ENCODE measurements at regions not wholly inside any gene's neighbourhood (a gene's known extent, or its start where the extent isn't known, plus 50 kb on each side); places are given as distances from the start of the nearest gene placed in this dataset.

GRCh38 chr21:26412885-26413284 is 160.2 kb downstream of the CYYR1 start:
- no peak for DNase-seq

DNA sequence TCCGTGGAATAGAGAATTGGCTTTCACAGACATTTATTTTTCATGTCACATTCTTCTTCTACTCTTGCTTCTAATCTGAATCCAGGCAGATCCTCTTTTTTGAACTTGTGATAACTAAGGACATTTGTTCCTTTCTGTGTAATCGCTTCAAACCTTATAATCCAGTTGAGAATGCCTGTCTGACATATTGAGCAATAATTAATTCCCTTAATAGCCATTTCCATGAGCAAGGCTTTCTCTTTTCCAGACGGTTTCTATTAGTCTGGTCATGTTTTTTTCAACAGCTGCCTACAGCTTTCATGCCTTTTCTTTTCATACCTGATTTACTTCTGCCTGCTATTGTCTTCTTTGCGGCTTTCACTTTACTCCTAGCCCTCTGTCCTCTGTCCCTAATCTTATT is 163.4 kb downstream of the CYYR1 start:
- DNase-seq, result no peak

DNA sequence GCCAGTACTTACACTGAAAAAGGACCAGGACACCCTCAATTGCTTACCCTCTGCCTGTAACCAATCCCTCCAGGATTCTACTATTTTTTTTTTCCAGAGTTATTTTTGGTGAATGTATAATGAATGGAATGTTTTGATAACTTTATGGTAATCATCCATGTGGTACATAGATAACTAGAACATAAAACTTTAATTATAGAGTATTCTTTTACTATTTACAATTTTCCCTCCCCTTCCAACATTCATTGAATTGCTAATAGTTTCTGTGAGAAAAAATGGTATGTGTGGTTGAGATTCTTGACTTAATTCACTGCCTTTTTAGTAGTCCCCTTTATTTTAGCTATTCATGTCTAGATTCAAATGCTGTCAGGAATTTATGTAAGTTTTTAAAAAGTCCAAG is 164.6 kb downstream of the CYYR1 start:
- DNase-seq, result no peak

DNA sequence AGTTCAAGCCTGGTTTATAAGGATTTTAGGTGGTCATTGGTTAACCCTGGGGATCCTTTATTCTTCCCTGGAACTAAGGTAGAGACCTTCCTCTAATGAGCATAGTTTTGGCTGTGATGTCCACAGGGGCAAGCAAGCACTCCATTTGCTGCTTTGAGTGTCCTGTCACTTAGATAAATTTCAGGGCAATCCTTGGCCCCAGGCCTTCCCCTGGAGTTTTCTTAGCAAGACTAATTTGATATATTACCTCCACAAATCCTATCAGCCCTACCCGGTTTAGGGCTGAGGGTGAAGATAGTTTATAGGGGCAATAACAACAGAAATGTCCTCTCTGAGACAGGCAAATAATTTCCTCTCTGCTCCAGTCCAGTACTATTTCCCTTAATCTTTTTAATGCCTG is 166.6 kb downstream of the CYYR1 start:
- DNase-seq, result no peak

DNA sequence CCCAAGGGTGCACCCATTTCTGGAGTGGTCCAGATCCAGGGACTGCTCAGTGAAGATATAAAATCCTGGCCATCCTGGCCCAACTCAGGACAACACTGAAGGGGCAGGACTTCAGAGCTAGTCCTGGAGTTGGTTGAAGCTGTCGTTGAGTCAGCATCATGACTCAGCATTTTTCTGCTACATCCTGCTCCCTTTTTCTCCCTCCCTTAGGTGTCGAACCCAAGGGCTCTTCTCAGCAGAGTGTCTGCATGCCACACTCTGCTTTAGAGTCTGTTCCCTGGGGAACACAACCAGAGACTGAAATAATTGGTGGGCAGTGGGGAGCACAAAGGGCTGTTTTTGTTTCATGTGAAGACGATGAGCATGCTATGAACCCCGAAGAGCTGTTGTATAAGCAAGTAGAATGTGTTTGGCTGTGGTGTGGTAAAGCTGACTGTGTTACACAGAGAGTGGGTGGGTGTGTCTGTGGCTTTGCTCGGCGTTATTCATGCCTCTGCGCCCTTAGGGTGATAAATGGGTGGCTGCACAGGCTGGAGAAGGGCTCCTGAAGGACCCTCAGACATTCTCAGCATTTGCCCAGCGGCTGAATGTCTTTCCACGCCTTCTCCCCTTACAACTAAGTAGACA is 167.2 kb downstream of the CYYR1 start:
- peak in 1 of 2 donors; percentile 6 for DNase-seq

DNA sequence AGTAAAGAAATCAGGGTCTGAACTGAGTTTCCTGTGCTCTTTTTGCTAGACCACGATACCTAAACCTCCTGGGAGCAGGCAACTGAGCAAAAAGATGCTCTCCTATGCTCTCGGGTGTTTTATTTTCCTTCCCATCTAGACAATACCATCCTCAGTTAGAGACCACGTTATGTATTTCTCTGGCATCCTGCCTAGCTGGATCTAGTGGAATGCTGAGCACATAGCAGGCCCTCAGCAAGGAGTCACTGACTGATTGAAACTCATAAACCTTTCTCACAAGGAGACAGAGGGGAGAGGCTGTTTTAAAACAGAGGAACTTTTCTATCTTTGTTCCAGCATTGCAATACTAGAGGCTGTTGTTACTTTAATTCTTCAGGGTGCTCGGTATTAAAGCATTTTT is 168.0 kb downstream of the CYYR1 start:
- DNase-seq, result no peak

- no peak for DNase-seq
Measured at GRCh38 chr21:26404288-26404687, 168.8 kb downstream of the CYYR1 start.

DNA sequence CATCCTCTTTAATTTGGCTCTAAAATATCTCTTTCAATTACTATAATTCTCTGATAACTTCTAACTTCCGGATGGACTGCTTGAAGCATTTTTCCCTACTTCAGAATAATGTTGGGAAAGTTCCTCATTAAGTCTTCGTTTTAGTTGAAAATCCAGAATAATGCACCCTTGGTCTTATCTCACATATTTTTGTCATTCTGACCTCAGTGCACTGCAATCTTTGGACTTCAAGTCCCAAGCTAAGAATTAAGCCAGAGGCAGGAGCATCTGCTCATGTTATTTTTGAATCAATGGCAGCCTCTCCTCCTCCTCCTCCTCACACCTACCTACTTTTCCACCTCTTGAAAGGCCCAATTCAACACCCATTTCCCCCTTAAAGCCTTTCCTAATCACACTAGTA is 169.8 kb downstream of the CYYR1 start:
- no peak for DNase-seq

GRCh38 chr21:26397545-26397944 is 175.5 kb downstream of the CYYR1 start:
- no peak for DNase-seq

GRCh38 chr21:26394341-26394740 is 178.7 kb downstream of the CYYR1 start:
- DNase-seq, result no peak

DNA sequence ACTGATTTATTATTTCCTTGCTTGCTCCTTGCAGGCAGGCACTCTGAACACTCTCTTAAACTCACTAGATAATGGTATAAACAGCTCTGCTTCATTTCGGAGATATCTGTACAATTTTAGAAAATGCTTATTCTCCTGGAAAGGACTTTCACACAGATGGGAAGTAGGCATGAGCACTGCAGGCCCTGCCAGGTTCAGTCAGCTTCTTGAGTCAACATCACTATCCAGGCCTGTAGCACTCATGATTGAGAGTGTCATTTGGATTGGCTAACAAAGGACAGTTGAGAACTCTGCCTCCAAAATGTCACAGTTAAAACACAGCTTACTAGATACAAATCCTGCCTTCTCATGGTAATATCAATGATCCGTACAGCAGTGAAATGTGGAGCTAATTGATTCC is 181.9 kb downstream of the CYYR1 start:
- DNase-seq, result no peak

GRCh38 chr21:26389971-26390641 is 183.0 kb downstream of the CYYR1 start:
- no peak for DNase-seq

DNA sequence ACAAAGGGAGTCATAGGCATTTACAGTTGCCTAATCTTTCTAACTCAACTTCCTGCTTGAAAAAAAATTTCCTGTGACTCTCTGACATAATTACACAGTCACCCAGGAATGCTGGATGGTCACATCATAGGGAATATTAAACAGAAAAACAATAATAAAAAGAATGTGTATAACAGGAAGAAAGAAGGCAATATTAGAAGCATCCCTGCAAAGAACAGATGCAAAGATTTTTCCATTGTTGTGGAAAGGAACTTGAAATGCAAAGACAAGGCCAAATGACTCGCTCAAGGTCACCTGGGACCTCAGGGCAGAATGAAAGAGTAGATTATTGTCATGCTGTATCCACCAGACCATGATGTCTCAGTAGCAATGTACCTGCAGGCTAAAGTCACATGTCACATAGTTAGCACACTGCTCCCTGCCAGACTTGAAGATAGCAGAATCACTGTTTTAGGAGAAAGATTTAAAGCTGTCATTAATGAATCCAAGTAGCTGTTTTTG is 184.3 kb downstream of the CYYR1 start:
- DNase-seq, result no peak

DNA sequence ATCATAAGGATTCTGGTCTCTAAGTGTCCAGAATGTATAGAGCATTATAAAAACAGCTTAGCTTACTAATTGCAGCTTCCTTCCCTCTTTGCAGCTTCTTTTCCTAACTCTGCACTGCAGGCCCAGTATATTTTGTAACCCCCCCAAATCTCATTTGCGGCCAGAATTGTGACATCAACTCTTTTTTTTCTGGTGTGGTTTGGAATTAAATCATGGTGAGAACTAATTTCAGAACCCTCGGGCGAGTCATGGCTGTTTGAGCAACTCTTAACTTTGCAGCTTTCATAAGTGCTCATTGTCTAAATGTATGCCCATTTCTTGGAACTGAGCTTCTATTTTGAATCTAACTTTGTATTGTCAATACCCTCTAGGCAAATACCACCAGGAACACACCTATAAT is 187.4 kb downstream of the CYYR1 start:
- no peak for DNase-seq

- no peak for DNase-seq
Measured at GRCh38 chr21:26379561-26379960, 193.5 kb downstream of the CYYR1 start.

GRCh38 chr21:26377111-26377694 is 195.9 kb downstream of the CYYR1 start:
- DNase-seq, result no peak

- no peak for DNase-seq
Measured at GRCh38 chr21:26374817-26375216, 198.3 kb downstream of the CYYR1 start.

DNA sequence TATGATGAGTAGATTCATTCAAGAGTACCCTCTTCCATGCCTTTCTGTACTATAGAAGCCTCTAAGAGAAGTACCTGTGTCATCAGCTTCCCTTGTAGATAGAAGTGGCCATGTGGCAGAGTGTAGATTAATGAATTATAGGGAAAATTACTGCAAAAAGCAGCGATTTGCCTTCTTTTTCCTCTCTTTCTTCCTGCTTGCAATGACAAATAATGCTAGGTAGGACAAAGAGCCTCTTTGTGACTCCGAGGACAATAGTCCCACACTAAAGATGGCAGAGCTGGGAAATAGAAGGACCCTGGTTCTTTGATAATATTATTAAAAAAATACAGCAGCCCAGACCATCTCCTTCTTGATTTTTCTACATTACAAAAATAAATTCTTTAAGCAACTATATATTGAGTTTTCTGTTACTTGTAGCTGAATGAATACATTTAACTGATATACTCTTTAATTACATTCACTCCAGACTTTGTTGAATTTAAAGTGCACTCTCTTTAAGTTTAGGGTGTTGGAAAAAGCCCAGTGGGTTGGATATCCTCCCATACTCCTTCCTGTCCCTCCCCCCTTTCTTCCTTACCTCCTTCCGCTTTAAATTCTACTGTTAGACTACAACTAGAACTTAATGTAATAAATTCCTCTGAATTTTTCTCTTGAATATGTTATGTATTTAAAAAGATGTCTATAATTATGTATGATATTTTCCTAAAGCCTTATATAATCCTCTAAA is 198.2 kb upstream of the APP start:
- no peak for DNase-seq

- no peak for DNase-seq
Measured at GRCh38 chr21:26366781-26367180, 196.2 kb upstream of the APP start.

- DNase-seq, result no peak
Measured at GRCh38 chr21:26365849-26366248, 195.3 kb upstream of the APP start.

DNA sequence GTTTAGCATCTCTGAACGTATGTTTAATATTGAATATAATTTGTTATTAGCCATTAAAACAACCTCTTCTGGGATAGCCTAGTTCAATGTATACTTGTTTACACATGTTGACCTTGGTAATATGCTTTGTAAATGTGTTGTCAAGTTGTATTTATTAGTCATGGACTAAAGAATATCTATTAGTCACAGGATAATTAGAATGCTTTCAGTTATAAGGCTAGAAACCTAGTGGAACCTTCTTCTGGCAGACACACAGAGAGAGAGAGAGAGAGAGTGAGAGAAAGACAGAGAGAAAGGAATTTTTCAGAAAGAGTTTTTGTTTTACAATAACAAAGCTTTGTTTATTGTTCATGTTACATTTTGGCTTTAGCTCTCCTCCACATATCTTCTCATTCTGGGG is 181.1 kb upstream of the APP start:
- no peak for DNase-seq

DNA sequence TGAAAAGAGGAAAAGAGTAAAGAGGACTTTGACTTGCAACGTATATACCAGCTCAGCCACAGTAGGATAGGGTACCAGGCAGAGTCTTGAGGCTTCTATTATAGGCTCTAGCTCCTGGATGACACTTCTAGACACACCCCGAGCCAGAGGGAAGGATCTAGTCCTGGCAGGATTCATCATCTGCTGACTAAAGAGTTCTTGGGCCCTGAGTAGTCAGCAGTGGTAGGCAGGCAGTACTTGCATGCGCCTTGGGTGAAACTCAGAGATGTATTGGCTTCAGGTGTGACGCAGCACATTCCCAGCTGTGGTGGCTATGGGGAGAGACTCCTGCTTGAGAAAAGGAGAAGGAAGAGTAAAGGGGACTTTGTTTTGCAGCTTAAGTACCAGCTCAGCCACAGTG is 162.3 kb upstream of the APP start:
- DNase-seq, result no peak
